ENCODE measurements at regions not wholly inside any gene's neighbourhood (a gene's known extent, or its start where the extent isn't known, plus 50 kb on each side); places are given as distances from the start of the nearest gene placed in this dataset.

DNA sequence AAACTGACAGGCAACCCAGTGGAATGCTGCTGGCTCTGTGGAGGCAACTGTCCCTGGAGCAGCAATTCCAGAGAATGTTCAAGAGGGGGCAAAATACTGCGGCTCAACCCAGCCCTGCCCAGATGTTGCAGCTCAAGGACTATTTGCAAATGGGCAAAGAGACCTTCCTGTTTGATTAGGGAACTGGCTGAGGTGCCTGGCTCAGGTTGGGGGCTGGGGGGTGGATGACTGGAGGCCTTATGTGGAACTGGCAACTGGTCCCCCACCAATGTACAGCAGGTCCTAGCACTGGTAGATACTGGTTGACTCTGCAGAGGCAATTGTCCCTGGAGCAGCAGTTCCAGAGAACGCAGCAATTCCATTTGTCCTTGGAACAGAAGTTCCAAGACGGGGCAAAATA, 302.5 kb downstream of the ZPLD1 start:
- Histone ChIP-seq H3K4me3 (no peak overlapping the region), H3K36me3 (no peaks in the 10 kb centered on the region), H3K9me3 (no peaks in the 10 kb centered on the region), H3K4me1 (peaks cover 0 to 8% (median 0%) of the 10 kb centered on the region in 12 donors), H3K27me3 (no peaks in the 10 kb centered on the region), H3K27ac (peak overlapping the region in 1 of 12 donors; percentile 63)
- no peak for DNase-seq
- intact Hi-C loops (cut with DNase I) = loop anchor here in 2 of 10 donors (5.0 to 10.0 kb wide), 3 partner anchors 35 to 913 kb away; no protein-coding TSS in a partner anchor
- TF ChIP-seq, protein P1, sequence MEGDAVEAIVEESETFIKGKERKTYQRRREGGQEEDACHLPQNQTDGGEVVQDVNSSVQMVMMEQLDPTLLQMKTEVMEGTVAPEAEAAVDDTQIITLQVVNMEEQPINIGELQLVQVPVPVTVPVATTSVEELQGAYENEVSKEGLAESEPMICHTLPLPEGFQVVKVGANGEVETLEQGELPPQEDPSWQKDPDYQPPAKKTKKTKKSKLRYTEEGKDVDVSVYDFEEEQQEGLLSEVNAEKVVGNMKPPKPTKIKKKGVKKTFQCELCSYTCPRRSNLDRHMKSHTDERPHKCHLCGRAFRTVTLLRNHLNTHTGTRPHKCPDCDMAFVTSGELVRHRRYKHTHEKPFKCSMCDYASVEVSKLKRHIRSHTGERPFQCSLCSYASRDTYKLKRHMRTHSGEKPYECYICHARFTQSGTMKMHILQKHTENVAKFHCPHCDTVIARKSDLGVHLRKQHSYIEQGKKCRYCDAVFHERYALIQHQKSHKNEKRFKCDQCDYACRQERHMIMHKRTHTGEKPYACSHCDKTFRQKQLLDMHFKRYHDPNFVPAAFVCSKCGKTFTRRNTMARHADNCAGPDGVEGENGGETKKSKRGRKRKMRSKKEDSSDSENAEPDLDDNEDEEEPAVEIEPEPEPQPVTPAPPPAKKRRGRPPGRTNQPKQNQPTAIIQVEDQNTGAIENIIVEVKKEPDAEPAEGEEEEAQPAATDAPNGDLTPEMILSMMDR (IDR thresholded peaks at IDR 0.05) = no peak
- TF ChIP-seq POLR2A (IDR thresholded peaks at IDR 0.05) = no peak
- peak in 2 of 4 donors; percentile 14 to 17 for ATAC-seq
- 66 to 79% (median 73%) methylated on average over 3 of the region's 3 CpGs for WGBS, 4 donors

DNA sequence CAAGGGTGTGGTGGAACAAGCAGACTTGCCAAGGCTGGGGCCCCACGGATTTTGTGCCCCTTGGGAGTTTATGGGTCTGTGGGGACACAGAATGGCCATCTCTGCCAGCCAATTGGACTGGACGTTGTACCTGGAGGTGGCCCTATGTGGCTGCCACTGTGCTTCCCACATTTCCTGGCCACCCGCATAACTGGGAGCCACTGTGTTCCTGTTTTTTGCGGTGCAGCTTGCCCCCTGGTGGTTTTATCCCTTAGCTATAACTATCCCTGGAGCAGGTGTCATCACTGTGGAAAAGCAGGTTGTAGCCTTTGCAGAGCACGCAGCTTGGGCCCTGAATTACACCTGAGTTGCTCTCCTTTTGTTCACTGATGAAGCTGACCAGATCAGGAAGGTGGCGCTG, 306.3 kb downstream of the ZPLD1 start:
- intact Hi-C loops (cut with DNase I) = loop anchor here in 1 of 10 donors (2.0 kb wide), 1 partner anchor 68 kb away; no protein-coding TSS in a partner anchor
- H3K4me3 ChIP-seq = no peak overlapping the region
- ATAC-seq (peak in 2 of 4 donors; percentile 37 to 54), DNase-seq (no peak)
- peaks cover 0 to 4% (median 0%) of the 10 kb centered on the region in 12 donors for H3K4me1 ChIP-seq
- no peaks in the 10 kb centered on the region for H3K27me3 ChIP-seq
- H3K27ac ChIP-seq = no peak overlapping the region
- 65 to 87% (median 74%) methylated on average over 4 to 6 of the region's 6 CpGs for WGBS, 4 donors
- no peaks in the 10 kb centered on the region for H3K36me3 ChIP-seq
- no peaks in the 10 kb centered on the region for H3K9me3 ChIP-seq
- TF ChIP-seq, protein P1 (IDR thresholded peaks at IDR 0.05) = peak in 5 of 12 donors; percentile 15 to 34 (median 16)
- no peak for TF ChIP-seq POLR2A (IDR thresholded peaks at IDR 0.05)

DNA sequence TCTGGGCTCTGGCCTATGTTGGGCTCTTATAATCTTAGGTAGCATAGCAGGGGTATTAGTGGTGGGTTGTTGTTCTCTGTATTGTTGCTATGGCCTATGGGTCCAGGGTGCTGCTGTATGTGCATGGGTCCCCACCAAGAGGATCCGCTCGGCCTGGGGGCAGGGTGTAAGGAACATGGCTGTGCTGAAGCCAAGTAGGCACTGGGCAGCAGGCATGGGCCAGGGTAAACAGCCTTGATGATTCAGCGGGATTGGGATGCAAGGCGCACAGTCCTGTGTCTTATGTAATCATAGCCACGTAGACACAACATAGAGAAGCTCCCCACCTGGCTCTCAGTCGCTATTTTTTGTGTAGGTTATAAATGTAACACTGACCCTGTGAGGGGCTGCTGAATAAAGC, 306.9 kb downstream of the ZPLD1 start:
- WGBS, 4 donors = 87 to 98% (median 93%) methylated on average over 6 of the region's 6 CpGs
- Histone ChIP-seq H3K27ac (no peak overlapping the region), H3K4me1 (no peaks in the 10 kb centered on the region), H3K4me3 (no peak overlapping the region), H3K9me3 (no peaks in the 10 kb centered on the region), H3K27me3 (no peaks in the 10 kb centered on the region), H3K36me3 (no peaks in the 10 kb centered on the region)
- intact Hi-C loops (cut with DNase I) = loop anchor here in 1 of 10 donors (2.0 kb wide), 1 partner anchor 69 kb away; no protein-coding TSS in a partner anchor
- ATAC-seq (no peak), DNase-seq (no peak)
- TF ChIP-seq, protein P1 (IDR thresholded peaks at IDR 0.05) = no peak
- no peak for TF ChIP-seq POLR2A (IDR thresholded peaks at IDR 0.05)

DNA sequence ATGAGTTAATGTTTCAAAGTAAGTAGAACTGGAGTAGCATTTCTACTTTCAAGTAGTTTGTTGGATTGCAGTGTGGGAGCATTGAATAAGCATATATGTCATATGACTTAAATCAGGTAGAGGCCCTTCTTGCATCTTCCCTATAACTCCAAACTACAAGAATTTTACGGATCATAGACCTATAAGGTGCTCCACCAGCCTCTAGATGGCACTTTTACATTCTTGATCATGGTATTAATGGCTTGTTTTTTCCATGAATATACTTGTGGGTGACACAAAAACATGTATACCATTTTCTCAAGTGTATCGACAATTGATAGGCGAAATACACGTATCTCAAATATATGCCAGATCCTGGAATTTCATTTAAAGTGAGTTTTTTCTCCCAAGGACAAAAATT, 311.1 kb downstream of the ZPLD1 start:
- H3K27ac ChIP-seq = no peak overlapping the region
- H3K4me3 ChIP-seq = no peak overlapping the region
- no peaks in the 10 kb centered on the region for H3K9me3 ChIP-seq
- ATAC-seq = no peak
- DNase-seq = no peak
- H3K4me1 ChIP-seq = no peaks in the 10 kb centered on the region
- intact Hi-C loops (cut with DNase I) = no loop called here
- no peaks in the 10 kb centered on the region for H3K27me3 ChIP-seq
- H3K36me3 ChIP-seq = no peaks in the 10 kb centered on the region
- WGBS, 4 donors = 62 to 66% (median 64%) methylated on average over 4 of the region's 4 CpGs
- TF ChIP-seq POLR2A (IDR thresholded peaks at IDR 0.05) = no peak
- TF ChIP-seq, protein P1 (IDR thresholded peaks at IDR 0.05) = peak in 6 of 12 donors; percentile 6 to 22 (median 8)
